ENCODE measurements at regions not wholly inside any gene's neighbourhood (a gene's known extent, or its start where the extent isn't known, plus 50 kb on each side); places are given as distances from the start of the nearest gene placed in this dataset.

DNA sequence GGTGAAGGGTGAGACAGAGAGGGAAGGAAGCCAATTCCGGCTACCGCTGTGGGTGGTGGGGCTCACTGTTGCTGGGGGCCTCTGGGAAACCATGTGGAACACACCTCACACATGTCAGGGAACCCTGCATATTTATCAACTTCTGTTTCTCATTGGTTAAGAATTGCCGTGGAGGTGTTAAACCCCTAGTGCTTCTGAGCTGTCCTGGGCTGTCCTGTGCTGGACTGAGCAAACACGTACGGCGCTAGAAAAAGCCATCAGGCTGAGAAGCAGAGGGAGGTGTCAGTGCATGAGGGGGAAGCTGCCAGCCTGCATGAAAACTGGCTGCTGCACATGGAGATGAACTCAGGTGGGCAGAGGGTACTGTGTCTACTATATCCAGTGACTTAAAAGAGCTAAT, 103.9 kb upstream of the JAG1 start:
- TF ChIP-seq ZNF274 (IDR thresholded peaks at IDR 0.05; ENCODE audit: low read depth, low read length) (no peak), CEBPB (IDR thresholded peaks at IDR 0.05; ENCODE audit: low read depth) (no peak), ZBTB33 (IDR thresholded peaks at IDR 0.05; ENCODE audit: extremely low read depth, insufficient replicate concordance, low read length) (no peak), POLR2A (IDR thresholded peaks at IDR 0.05; ENCODE audit: borderline replicate concordance, extremely low read depth, insufficient read depth, insufficient read length) (no peak), RAD21 (IDR thresholded peaks at IDR 0.05; ENCODE audit: low read depth) (no peak), EZH2phosphoT487 (IDR thresholded peaks at IDR 0.05; ENCODE audit: borderline replicate concordance) (no peak), POLR2AphosphoS5 (IDR thresholded peaks at IDR 0.05; ENCODE audit: low read depth, low read length) (no peak), REST (IDR thresholded peaks at IDR 0.05; ENCODE audit: low read depth) (no peak), EZH2 (IDR thresholded peaks at IDR 0.05) (no peak), MAX (IDR thresholded peaks at IDR 0.05) (no peak), SRF (IDR thresholded peaks at IDR 0.05; ENCODE audit: low read depth) (no peak), YY1 (IDR thresholded peaks at IDR 0.05; ENCODE audit: extremely low read depth, insufficient replicate concordance, low read depth, low read length) (no peak)
- TF ChIP-seq, protein P1, sequence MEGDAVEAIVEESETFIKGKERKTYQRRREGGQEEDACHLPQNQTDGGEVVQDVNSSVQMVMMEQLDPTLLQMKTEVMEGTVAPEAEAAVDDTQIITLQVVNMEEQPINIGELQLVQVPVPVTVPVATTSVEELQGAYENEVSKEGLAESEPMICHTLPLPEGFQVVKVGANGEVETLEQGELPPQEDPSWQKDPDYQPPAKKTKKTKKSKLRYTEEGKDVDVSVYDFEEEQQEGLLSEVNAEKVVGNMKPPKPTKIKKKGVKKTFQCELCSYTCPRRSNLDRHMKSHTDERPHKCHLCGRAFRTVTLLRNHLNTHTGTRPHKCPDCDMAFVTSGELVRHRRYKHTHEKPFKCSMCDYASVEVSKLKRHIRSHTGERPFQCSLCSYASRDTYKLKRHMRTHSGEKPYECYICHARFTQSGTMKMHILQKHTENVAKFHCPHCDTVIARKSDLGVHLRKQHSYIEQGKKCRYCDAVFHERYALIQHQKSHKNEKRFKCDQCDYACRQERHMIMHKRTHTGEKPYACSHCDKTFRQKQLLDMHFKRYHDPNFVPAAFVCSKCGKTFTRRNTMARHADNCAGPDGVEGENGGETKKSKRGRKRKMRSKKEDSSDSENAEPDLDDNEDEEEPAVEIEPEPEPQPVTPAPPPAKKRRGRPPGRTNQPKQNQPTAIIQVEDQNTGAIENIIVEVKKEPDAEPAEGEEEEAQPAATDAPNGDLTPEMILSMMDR (IDR thresholded peaks at IDR 0.05 in 2 of 3, conservative IDR thresholded peaks at IDR 0.05 in 1 of 3; ENCODE audit: borderline replicate concordance in 1 of 3, insufficient read depth in 1 of 3, low read depth in 2 of 3, low read length in 2 of 3): no peak
- TF ChIP-seq, protein P2, sequence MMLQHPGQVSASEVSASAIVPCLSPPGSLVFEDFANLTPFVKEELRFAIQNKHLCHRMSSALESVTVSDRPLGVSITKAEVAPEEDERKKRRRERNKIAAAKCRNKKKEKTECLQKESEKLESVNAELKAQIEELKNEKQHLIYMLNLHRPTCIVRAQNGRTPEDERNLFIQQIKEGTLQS (IDR thresholded peaks at IDR 0.05): no peak
